PC-3 (cell line): ENCODE measurements at regions not wholly inside any gene's neighbourhood (a gene's known extent, or its start where the extent isn't known, plus 50 kb on each side); places are given as distances from the start of the nearest gene placed in this dataset.

Experiments used
- ATAC-seq: fragments of 200-7000 bp; cut with Tn5 transposase; 2 replicates; pipeline ENCODE4 v1.9.1; 2020; ENCODE audit warnings: mild to moderate bottlenecking, moderate library complexity
- BruUV-seq: library from RNA; stranded (reverse); fragments of 400-500 nt; replicated peaks from 2 replicates; lab custom pipeline; 2021; lab: Mats Ljungman, UMichigan
- CTCF ChIA-PET: fragments of 300-600 bp; sonication (Branson Sonifier 250); formaldehyde crosslinking; loops from one replicate; lab custom pipeline; 2022; ENCODE audit warnings: antibody characterized with exemption; lab: Charles Lee
- POLR2A ChIA-PET: fragments of 300-600 bp; sonication (Branson Sonifier 250); formaldehyde crosslinking; loops from one replicate; lab custom pipeline; 2022; ENCODE audit warnings: antibody characterized with exemption; ENCODE audit not compliant: unreplicated experiment; lab: Charles Lee
- DNase-seq: peaks from one replicate; pipeline ENCODE4 v3.0.0-alpha.2; 2015
- H2AFZ ChIP-seq: fragments of 300-600 bp; sonication (generic); 2 replicates; pipeline ENCODE4 v1.6.0; 2016; ENCODE audit warnings: antibody characterized with exemption, low read length
- H3F3A ChIP-seq: fragments of 300-600 bp; sonication (generic); one replicate; pipeline ENCODE4 v1.6.0; 2017; ENCODE audit warnings: antibody characterized with exemption, low read length, control low read depth, mild to moderate bottlenecking; ENCODE audit not compliant: unreplicated experiment
- H3K27ac ChIP-seq: fragments of 300-600 bp; sonication (generic); 2 replicates; pipeline ENCODE4 v1.5.1; 2016; ENCODE audit warnings: mild to moderate bottlenecking, low read length
- H3K27me3 ChIP-seq: fragments of 300-600 bp; sonication (generic); 2 replicates; pipeline ENCODE4 v1.6.1; 2016; ENCODE audit warnings: low read length, mixed read lengths
- H3K36me3 ChIP-seq: fragments of 300-600 bp; sonication (generic); 2 replicates; pipeline ENCODE4 v1.6.1; 2016; ENCODE audit warnings: low read depth, mixed run types, low read length, mixed read lengths
- H3K4me1 ChIP-seq: fragments of 300-600 bp; sonication (generic); 2 replicates; pipeline ENCODE4 v1.5.1; 2016; ENCODE audit warnings: low read length; ENCODE audit not compliant: insufficient read depth
- H3K4me2 ChIP-seq: fragments of 300-600 bp; sonication (generic); 2 replicates; pipeline ENCODE4 v1.6.0; 2016; ENCODE audit warnings: low read length
- H3K4me3 ChIP-seq: fragments of 300-600 bp; sonication (generic); 2 replicates; pipeline ENCODE4 v1.5.1; 2016; ENCODE audit warnings: mild to moderate bottlenecking, low read length, mixed read lengths
- H3K79me2 ChIP-seq: fragments of 300-600 bp; sonication (generic); 2 replicates; pipeline ENCODE4 v1.6.1; 2017; ENCODE audit warnings: low read length, mixed read lengths
- H3K9ac ChIP-seq: fragments of 300-600 bp; sonication (generic); 2 replicates; pipeline ENCODE4 v1.6.0; 2016; ENCODE audit warnings: mild to moderate bottlenecking, low read length
- H3K9me2 ChIP-seq: fragments of 300-600 bp; sonication (generic); replicated peaks from 2 replicates; pipeline ENCODE4 v1.6.1; 2016; ENCODE audit warnings: mixed run types, low read length, mixed read lengths
- H3K9me3 ChIP-seq: fragments of 300-600 bp; sonication (generic); 2 replicates; pipeline ENCODE4 v1.6.1; 2016; ENCODE audit warnings: low read length, mixed read lengths
- H4K20me1 ChIP-seq: fragments of 300-600 bp; sonication (generic); 2 replicates; pipeline ENCODE4 v1.6.1; 2016; ENCODE audit warnings: low read length, mixed read lengths
- CTCF ChIP-seq: fragments of 300-600 bp; sonication (generic); conservative IDR thresholded peaks from 2 replicates; pipeline ENCODE4 v1.5.1; 2017; ENCODE audit warnings: antibody characterized with exemption, low read depth, mild to moderate bottlenecking, low read length
- EZH2 ChIP-seq: fragments of 300-600 bp; sonication (generic); IDR thresholded peaks from one replicate; pipeline ENCODE4 v1.6.1; 2017; ENCODE audit warnings: antibody characterized with exemption, mild to moderate bottlenecking, low read length; ENCODE audit not compliant: unreplicated experiment
- EZH2phosphoT487 ChIP-seq: fragments of 300-600 bp; sonication (generic); IDR thresholded peaks from 2 replicates; pipeline ENCODE4 v1.6.1; 2018; ENCODE audit warnings: mild to moderate bottlenecking, antibody characterized with exemption, low read length, borderline replicate concordance
- intact Hi-C: fragments of 100-400 bp; cut with micrococcal nuclease; formaldehyde crosslinking; loops from 2 replicates; pipeline ENCODE4 v1.9.0; 2023

- peaks cover 22% of the 10 kb centered on the region for H3K4me1 ChIP-seq
- no peak overlapping the region for H3K4me2 ChIP-seq
- H3F3A ChIP-seq, result peaks cover under 1% of the 10 kb centered on the region
- H3K36me3 ChIP-seq, result no peaks in the 10 kb centered on the region
- H4K20me1 ChIP-seq, result no peaks in the 10 kb centered on the region
- ATAC-seq (no peak), DNase-seq (peak; percentile 14)
- H3K9ac ChIP-seq, result no peak overlapping the region
- H3K27me3 ChIP-seq, result no peaks in the 10 kb centered on the region
- ChIA-PET CTCF (no interaction called here), POLR2A (interaction anchor here (0.7 kb wide), 1 partner anchor 69 kb away, joined by 4 read pairs; no protein-coding TSS in a partner anchor)
- BruUV-seq, result no TSS peak
- intact Hi-C loops, result no loop called here
- no peak overlapping the region for H3K27ac ChIP-seq
- no peak overlapping the region for H3K4me3 ChIP-seq
- no peaks in the 10 kb centered on the region for H3K9me3 ChIP-seq
- H3K9me2 ChIP-seq, result no peaks in the 10 kb centered on the region
- no peak overlapping the region for H2AFZ ChIP-seq
- TF ChIP-seq CTCF (no peak), EZH2phosphoT487 (no peak), EZH2 (no peak)
- H3K79me2 ChIP-seq, result no peaks in the 10 kb centered on the region
Observed at GRCh38 chr4:123484291-123484926, 87.8 kb downstream of the SPRY1 start.

- Histone ChIP-seq H4K20me1 (no peaks in the 10 kb centered on the region), H3K4me3 (no peak overlapping the region), H3K9me3 (no peaks in the 10 kb centered on the region), H3K4me1 (peaks cover 17% of the 10 kb centered on the region), H3K9me2 (no peaks in the 10 kb centered on the region), H3K36me3 (no peaks in the 10 kb centered on the region), H3K4me2 (no peak overlapping the region), H3K9ac (no peak overlapping the region), H3K27ac (no peak overlapping the region), H3K27me3 (no peaks in the 10 kb centered on the region), H3F3A (no peaks in the 10 kb centered on the region), H2AFZ (no peak overlapping the region), H3K79me2 (no peaks in the 10 kb centered on the region)
- ATAC-seq, result no peak
- no peak for TF ChIP-seq EZH2
- TF ChIP-seq CTCF, result no peak
- no peak for TF ChIP-seq EZH2phosphoT487
- no peak for DNase-seq
- no TSS peak for BruUV-seq
- ChIA-PET CTCF (no interaction called here), POLR2A (no interaction called here)
- intact Hi-C loops, result no loop called here
Observed at GRCh38 chr4:123485601-123486000, 89.0 kb downstream of the SPRY1 start.

GRCh38 chr4:123488916-123489315 is 92.3 kb downstream of the SPRY1 start:
- H3K4me3 ChIP-seq, result no peak overlapping the region
- no peak overlapping the region for H3K9ac ChIP-seq
- ChIA-PET CTCF (no interaction called here), POLR2A (interaction anchor here (0.5 to 0.6 kb wide), 2 partner anchors 152 to 1992 kb away, joined by 3 to 5 read pairs; no protein-coding TSS in a partner anchor)
- H3K27ac ChIP-seq, result peak overlapping the region; percentile 60
- H3K27me3 ChIP-seq, result no peaks in the 10 kb centered on the region
- no peaks in the 10 kb centered on the region for H3K79me2 ChIP-seq
- no peaks in the 10 kb centered on the region for H4K20me1 ChIP-seq
- no peaks in the 10 kb centered on the region for H3K36me3 ChIP-seq
- no peaks in the 10 kb centered on the region for H3K9me3 ChIP-seq
- H2AFZ ChIP-seq, result peak overlapping the region; percentile 49
- no TSS peak for BruUV-seq
- no peaks in the 10 kb centered on the region for H3K9me2 ChIP-seq
- DNase-seq, result peak; percentile 80
- intact Hi-C loops, result no loop called here
- peaks cover 12% of the 10 kb centered on the region for H3K4me1 ChIP-seq
- no peaks in the 10 kb centered on the region for H3F3A ChIP-seq
- TF ChIP-seq EZH2, result no peak
- H3K4me2 ChIP-seq, result no peak overlapping the region; the same call in 1 of the 2 replicates
- peak; percentile 99 for ATAC-seq
